T47D (cell line): ENCODE measurements at regions not wholly inside any gene's neighbourhood (a gene's known extent, or its start where the extent isn't known, plus 50 kb on each side); places are given as distances from the start of the nearest gene placed in this dataset.

Experiments
- DNase-seq, 2 experiments: peaks; one replicate each; pipeline versions ENCODE4 v3.0.0 to v3.0.0-alpha.2; 2011 to 2012; ENCODE audit warnings: low read depth in 1 of 2, low spot score in 1 of 2
- JUND ChIP-seq: IDR thresholded peaks from 2 replicates; pipeline ENCODE4 v1.6.1; 2012; ENCODE audit warnings: low read depth
- in situ Hi-C: cut with HindIII; loops from 2 replicates; pipeline ENCODE4 v1.10.0; 2016; ENCODE audit warnings: low sequenced_read_pairs, low pct_unique_long_range_greater_than_20kb

DNA sequence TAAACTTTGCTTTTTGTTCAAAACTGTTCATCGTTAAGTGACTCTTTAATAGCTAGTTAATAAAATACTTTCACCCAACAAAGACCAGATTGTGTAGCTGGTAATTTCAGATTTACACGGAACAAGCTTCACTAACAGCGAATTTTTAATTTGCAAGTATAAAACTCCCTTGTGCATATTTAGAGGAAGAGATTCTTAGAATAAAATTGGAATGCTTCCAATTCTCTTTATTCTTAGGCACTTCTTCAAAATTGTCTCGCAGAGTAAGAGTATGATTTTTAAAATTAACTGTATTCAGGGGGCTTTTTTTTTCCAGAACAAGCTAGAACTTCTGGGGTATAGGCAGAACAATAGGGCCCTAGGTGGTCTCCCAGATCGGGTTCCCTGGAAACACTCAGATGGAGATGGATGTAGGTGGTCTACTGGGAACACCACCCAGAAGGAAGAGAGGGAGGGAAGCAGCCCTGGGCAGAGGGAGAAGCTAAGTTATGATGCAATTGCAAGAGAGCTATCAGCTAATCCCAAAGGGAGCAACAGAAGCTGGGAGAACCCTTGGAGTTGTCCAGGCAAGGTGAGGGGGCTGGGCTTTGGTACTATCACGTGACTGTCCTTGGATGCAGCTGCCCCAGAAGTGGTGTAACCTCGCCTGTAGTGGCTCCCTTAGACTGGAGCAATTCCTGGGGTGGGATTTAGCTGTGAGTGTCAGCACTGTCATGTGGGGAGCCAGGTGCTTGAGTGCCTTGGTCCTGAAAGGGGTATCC lies 151.7 kb upstream of the ASB18 start:
- in situ Hi-C loops = no loop called here

DNA sequence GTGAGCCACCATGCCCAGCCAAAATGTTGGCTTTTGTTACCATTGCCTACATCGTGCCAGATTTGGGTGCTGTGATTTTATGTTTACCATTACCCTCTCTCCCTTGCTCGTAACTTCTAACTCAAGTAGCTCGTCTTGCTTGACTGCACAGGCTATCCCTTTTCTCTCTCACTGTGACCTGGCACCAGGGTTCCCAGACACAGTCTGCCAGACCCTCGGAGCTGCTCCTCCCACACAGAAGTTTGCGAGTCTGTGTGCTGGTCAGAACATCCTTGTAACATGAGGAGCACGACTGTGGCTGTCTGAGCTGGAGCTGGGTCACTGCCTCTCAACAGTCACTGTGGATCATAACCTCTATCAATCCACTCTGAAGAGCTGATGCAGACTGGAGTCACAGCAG lies 152.5 kb upstream of the ACKR3 start:
- TF ChIP-seq JUND = no peak
- DNase-seq = no peak
- in situ Hi-C loops = no loop called here

More for the DNA sequence above, 151.7 kb upstream of the ASB18 start:
- no peak for TF ChIP-seq JUND
- no peak for DNase-seq

DNA sequence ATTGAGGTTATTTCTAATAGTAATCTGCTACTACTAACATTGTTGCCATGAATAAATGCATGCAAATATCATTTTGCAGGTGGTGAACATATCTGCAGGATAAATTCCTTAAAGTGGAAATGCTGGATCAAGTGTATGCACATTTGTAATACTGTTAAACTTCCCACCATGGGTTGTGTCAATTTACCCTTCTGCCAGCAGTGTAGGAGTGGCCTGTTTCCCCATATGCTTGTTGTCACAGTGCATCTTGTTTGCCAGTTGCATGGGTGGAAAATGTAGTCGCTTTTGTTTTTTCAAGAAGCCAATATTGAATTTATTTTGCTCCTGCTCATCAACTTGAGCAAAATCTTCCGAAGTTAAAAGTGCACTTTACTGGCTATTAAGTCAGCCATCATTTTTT lies 139.0 kb upstream of the ACKR3 start:
- no peak for DNase-seq
- TF ChIP-seq JUND = no peak
- in situ Hi-C loops = no loop called here

DNA sequence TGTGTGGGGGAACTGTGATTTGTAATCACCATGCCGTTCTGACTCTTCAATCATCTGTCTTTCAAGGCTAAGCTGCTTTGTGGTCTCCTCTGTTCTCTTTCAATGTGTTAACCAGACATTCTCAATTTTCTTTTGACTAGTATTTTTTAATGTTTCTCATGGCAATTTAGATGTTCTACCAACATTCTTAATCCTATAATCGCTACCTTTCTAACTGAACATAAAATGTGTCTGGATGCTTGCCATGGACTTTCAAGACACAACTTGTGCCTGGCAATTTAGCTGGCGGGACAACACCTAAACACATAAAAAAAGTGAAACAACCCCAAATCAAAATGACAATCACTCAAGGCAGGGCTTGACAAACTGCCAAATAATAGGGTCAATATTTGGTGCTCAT lies 135.0 kb upstream of the ACKR3 start:
- in situ Hi-C loops = no loop called here
- no peak for TF ChIP-seq JUND
- no peak for DNase-seq

DNA sequence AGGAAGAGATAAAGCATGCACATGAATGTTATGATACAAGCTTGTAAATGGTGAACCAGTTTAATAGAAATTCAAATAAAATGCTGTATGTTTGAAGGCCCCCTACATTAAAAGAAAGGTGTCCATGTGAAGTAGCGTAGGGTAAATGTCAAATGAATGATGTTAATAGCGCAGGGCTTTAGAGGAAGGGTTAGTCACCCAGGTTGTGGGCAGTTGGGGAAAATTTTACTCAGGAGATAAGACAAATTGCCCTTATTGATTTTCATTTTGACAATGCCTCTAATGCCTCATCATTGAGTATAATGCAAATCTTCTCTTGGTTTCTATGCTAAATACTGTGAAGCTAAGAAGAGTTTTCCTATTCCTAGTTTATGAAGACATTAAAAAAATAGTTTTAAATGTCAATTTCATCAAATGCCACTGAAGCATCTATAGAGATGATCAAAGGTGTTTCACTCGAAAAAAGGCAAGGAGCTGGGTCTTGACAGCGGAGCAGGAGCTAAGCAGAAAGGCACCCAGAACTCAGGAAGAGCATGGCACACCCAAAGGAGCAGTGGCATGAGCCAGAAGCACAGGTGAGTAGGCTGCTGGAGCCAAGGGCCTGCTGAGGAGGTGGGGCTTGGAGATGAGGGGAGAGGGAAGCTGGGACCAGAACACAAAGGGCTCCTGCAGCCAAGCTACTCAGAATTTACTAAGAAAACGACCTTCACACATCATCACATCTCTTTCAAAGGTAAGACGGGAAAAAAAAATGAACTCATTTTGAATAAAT lies 129.3 kb upstream of the ACKR3 start:
- no peak for DNase-seq
- in situ Hi-C loops = no loop called here
- TF ChIP-seq JUND = no peak

DNA sequence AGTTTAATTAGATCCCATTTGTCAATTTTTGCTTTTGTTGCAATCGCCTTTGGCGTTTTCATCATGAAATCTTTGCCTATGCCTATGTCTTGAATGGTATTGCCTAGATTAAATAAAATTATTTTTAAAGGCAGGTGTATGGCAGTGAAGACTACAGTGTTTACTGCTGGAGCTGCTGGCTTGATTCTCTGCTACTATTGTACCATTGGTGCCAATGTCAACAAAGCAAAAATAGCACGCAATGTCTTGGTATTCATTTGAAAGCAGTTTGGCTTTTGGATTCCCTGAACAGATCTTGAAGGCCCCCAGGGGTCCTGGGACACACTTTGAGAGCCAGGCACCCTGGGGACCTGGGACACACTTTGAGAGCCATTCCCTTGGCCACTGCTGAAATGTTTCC lies 125.4 kb upstream of the ACKR3 start:
- in situ Hi-C loops = no loop called here
- no peak for TF ChIP-seq JUND
- no peak for DNase-seq

DNA sequence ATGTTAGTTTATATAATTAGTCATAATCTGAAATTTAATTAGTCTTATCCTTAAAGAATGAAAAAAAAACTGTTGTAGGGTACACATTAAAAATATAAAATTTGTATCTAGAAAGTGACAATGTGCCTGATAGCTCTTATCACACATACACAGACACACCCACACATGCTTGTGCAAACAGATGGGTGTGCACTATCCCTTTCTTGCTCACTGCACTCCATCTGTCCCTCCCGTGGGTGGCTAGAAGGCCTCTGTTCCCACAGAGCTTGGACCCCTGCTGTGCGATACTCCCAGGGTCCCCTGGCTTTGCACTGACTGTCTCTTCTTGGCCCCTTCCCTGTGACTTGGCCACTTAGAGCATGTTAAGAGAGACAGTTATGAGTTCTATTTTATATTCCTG lies 123.9 kb upstream of the ACKR3 start:
- no peak for TF ChIP-seq JUND
- in situ Hi-C loops = no loop called here
- DNase-seq = no peak

DNA sequence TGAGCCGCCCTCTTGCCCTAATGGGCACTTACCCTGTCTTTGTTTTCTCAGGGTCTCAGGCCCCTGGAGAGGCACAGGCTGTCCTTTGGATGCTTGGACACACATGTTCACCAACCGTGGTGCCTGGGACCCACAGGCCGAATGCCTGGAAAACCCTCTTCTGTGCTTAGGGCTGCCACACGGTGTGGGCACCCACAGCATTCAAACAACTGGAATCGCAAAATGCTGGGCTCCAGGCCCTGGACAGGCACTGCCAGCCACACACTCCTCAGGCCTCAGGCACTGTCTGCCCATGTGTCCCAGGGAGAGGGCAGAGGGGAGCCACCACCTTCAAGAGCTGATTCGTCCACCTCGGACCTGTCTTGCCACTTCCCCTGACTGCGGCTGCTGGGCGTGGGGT lies 123.1 kb upstream of the ACKR3 start:
- no peak for DNase-seq
- in situ Hi-C loops = no loop called here
- TF ChIP-seq JUND = no peak

DNA sequence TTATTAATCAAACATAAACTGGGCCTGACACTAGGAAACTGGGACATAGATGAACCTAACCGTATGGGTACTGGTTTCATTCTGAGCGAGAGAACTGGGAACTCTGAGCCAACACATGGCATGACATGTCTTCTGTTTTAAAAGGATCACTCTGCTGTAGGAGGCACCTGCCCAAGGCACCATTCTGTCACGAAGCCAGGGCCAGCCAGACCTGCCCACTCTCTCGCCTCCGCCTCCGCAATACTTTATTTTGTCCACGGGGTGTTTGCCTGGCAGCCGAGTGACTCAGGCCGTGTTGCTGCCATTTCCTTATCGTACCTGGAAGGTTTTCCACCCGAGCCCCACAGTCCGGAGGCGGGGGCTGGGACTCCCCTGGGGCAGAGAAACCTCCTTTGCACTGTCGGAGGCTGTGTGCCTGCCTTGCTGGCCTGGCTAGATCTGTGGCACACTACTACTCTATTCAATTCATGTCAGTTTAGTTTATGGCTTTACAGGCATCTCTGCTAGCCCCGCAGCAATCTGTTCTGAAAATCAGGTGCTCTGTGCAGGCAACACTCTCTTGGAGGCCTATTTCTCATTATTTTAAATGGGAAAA lies 120.4 kb upstream of the ACKR3 start:
- in situ Hi-C loops = no loop called here
- no peak for TF ChIP-seq JUND
- DNase-seq = peak; percentile 21 to 77

DNA sequence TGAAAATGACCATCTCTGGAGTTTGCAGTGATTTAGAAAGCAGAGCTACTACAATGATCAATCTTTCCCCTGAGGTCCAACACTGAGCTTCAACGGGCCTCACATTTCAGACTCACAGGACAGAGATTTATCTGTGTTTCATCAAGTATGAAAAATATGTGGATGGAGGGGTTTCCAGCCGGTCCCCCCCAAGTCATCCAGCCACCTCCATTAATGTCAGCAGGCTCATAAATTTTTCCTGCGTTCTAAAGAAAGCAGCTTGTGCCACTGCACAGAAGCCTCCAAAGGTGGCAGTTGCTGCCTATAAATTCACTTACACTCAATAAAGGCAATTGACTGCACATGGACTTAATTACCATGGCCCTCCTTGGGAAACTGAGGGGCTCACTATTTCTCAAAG lies 117.4 kb upstream of the ACKR3 start:
- in situ Hi-C loops = no loop called here
- DNase-seq = no peak

DNA sequence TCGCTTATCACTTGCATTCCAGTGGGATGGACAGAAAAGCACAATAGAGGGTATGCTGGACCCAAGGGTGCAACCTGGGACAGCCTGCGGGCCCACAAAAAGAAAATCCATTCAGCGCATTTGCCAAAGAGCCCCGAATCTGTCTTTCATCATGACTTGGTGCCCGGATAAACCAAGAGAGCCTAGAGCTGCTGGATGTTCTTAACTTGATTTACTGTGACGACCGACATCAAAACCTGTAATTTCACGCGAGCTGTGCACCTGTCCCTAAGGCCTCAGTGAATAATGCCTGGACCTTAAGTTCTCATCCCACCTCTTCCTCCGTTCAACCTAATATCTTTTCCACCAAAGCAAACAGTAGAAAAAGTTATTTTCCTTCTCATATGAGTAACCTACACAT lies 115.5 kb upstream of the ACKR3 start:
- in situ Hi-C loops = no loop called here
- TF ChIP-seq JUND = no peak
- no peak for DNase-seq

More for the DNA sequence above, 117.4 kb upstream of the ACKR3 start:
- no peak for TF ChIP-seq JUND

DNA sequence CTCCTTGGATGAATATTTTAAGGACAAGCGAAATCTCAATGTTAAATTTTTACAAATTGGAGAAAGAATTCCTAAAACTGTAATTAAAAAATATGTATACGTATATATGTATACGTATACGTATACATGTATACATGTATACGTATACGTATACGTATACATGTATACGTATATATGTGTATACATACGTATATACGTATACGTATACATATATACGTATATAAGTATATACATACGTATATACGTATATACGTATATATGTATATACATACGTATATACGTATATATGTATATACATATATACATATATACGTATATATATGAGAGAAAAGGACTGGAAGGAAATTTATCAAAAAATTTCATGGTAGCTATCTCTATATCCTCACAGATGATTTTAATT lies 110.2 kb upstream of the ACKR3 start:
- no peak for DNase-seq
- in situ Hi-C loops = no loop called here
- TF ChIP-seq JUND = no peak

DNA sequence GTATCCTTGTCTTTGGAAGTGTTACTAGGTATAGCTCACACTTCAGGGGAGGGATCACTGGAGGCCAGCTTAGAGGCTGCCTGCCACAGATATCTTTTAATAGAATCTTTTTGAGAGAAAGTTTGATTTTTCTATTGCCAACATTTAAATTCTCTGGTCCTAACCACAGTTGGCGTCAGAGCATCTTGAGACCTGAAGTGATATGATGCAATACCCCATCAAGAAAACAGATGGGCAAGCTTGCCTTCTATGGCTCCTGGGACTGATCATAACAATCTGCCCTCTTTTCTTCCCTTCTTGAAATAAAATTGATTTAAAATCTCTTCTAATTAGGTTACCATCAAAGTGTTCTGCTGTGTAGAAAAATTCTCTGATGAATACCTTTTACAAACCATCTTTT lies 105.5 kb upstream of the ACKR3 start:
- TF ChIP-seq JUND = no peak
- in situ Hi-C loops = no loop called here

More for the DNA sequence above, 105.5 kb upstream of the ACKR3 start:
- DNase-seq = no peak
